ELR (cell line): ENCODE measurements at regions not wholly inside any gene's neighbourhood (a gene's known extent, or its start where the extent isn't known, plus 50 kb on each side); places are given as distances from the start of the nearest gene placed in this dataset.
"Not testable (repeated sequence)": the region's sequence is repeated elsewhere in the genome, so short reads cannot be mapped to it uniquely, and the experiment has no call there.

ENCODE experiments used
- DNase-seq: peaks from one replicate; pipeline ENCODE4 v3.0.0-alpha.2; 2015; ENCODE audit warnings: low read depth

GRCh38 chr1:176396604-176397395, 66.2 kb upstream of the PAPPA2 start:
- DNase-seq = not testable (repeated sequence)

- no peak for DNase-seq
These were observed 71.4 kb upstream of the PAPPA2 start for GRCh38 chr1:176391621-176392020.

GRCh38 chr1:176384841-176385240, 78.1 kb upstream of the PAPPA2 start:
- peak; percentile 6 for DNase-seq

- DNase-seq = no peak
These were observed 80.8 kb upstream of the PAPPA2 start for GRCh38 chr1:176382163-176382562.

- peak; percentile 56 for DNase-seq
These were observed 83.2 kb upstream of the PAPPA2 start for GRCh38 chr1:176379626-176380339.

- DNase-seq = peak; percentile 79
These were observed 87.9 kb upstream of the PAPPA2 start for GRCh38 chr1:176374967-176375569.

- DNase-seq = no peak
These were observed 98.6 kb upstream of the PAPPA2 start for GRCh38 chr1:176364236-176364905.

GRCh38 chr1:176349135-176349715, 113.8 kb upstream of the PAPPA2 start:
- DNase-seq = not testable (repeated sequence)

- no peak for DNase-seq
These were observed 121.3 kb upstream of the PAPPA2 start for GRCh38 chr1:176341656-176342055.

- no peak for DNase-seq
These were observed 124.1 kb upstream of the PAPPA2 start for GRCh38 chr1:176338877-176339276.

GRCh38 chr1:176330782-176331181, 123.7 kb upstream of the COP1 start:
- no peak for DNase-seq

GRCh38 chr1:176325664-176326063, 118.6 kb upstream of the COP1 start:
- no peak for DNase-seq

GRCh38 chr1:176323472-176323871, 116.4 kb upstream of the COP1 start:
- no peak for DNase-seq

- DNase-seq = no peak
These were observed 108.6 kb upstream of the COP1 start for GRCh38 chr1:176315519-176316220.

GRCh38 chr1:176296602-176297001, 89.5 kb upstream of the COP1 start:
- not testable (repeated sequence) for DNase-seq

GRCh38 chr1:176285996-176286395, 78.9 kb upstream of the COP1 start:
- DNase-seq = no peak

GRCh38 chr1:176271572-176271971, 64.5 kb upstream of the COP1 start:
- no peak for DNase-seq
